Body of pancreas (tissue), 4 donors: ENCODE measurements at regions not wholly inside any gene's neighbourhood (a gene's known extent, or its start where the extent isn't known, plus 50 kb on each side); places are given as distances from the start of the nearest gene placed in this dataset.

Experiments used
- POLR2A ChIP-seq, 3 donors: fragments of 450-650 bp; IDR thresholded peaks; one replicate each; pipeline ENCODE4 v1.6.1; 2016; ENCODE audit warnings: antibody characterized with exemption in 3 of 3, mild to moderate bottlenecking in 2 of 3
- TF ChIP-seq, protein P1 (sequence below), 7 experiments: fragments of 450-650 bp in 4 of 7; fragments of 200-600 bp in 3 of 7; sonication (generic) in 3 of 7; IDR thresholded peaks; one replicate each; pipeline ENCODE4 v1.5.1; 2016 to 2019; ENCODE audit warnings: antibody characterized with exemption in 7 of 7

DNA sequence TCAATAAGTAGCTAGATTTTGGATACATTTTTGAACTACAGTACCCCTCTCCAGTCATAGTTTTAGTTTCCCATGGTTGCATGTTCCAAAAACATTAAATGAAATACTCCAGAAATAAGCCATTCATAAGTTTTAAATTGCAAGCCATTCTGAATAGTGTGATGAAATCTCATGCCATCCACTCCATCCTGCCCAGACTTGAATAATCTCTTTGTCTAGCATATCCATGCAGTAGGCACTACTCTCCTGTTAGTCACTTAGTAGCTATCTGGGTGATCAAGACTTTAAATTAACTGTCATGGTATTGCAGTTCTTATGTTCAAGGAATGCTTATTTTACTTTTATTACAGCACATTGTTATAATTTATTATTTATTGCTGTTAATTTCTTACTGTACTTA, 237.4 kb downstream of the SPANXN1 start:
- TF ChIP-seq, protein P1, sequence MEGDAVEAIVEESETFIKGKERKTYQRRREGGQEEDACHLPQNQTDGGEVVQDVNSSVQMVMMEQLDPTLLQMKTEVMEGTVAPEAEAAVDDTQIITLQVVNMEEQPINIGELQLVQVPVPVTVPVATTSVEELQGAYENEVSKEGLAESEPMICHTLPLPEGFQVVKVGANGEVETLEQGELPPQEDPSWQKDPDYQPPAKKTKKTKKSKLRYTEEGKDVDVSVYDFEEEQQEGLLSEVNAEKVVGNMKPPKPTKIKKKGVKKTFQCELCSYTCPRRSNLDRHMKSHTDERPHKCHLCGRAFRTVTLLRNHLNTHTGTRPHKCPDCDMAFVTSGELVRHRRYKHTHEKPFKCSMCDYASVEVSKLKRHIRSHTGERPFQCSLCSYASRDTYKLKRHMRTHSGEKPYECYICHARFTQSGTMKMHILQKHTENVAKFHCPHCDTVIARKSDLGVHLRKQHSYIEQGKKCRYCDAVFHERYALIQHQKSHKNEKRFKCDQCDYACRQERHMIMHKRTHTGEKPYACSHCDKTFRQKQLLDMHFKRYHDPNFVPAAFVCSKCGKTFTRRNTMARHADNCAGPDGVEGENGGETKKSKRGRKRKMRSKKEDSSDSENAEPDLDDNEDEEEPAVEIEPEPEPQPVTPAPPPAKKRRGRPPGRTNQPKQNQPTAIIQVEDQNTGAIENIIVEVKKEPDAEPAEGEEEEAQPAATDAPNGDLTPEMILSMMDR (IDR thresholded peaks at IDR 0.05) = no peak
- no peak for TF ChIP-seq POLR2A (IDR thresholded peaks at IDR 0.05)
